ENCODE measurements at regions not wholly inside any gene's neighbourhood (a gene's known extent, or its start where the extent isn't known, plus 50 kb on each side); places are given as distances from the start of the nearest gene placed in this dataset.
"Not testable (repeated sequence)": the region's sequence is repeated elsewhere in the genome, so short reads cannot be mapped to it uniquely, and the experiment has no call there.

DNA sequence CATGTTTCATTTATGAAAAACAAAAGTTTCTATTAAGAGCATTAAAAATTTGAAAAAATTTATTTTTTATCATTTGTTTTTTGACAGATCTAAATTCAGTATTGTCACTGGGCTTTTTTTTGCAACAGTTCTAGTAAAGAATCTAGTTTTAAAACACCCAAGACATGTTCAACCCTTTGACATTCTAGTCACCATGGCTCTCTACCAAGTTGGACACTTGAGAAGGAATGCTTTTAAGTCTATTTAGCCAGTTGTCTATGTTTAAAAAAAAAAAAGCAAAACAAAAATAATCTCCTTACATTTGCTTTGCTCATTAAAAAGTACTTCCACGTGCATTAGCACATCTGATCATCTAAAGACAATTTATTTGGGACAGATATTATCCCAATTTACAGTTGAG, 417.5 kb downstream of the RSL24D1 start:
- DNase-seq (ENCODE audit: low read depth in 4 of 4, low spot score in 3 of 4) = no peak

DNA sequence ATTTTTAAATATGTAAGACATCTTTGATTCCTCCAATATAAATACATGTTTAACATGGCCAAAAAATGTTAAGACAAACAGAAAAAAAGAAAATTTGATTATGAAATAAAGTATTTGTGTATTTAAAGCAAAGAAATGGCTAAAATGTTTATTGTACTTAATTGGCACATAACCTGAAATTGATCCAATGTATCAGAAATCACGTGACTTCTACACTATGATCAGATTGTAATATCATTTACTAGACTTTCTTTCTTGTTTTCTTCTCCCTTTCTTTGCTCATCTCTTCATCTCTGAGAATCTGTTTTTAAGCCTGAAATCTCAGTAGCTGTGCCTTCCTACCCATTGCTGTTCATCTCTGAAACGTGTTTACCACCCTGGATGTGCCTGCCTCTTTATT, 420.3 kb downstream of the RSL24D1 start:
- no peak for DNase-seq (ENCODE audit: low read depth in 4 of 4, low spot score in 3 of 4)

GRCh38 chr15:54772663-54773062, 424.1 kb downstream of the RSL24D1 start:
- no peak for DNase-seq (ENCODE audit: low read depth in 4 of 4, low spot score in 3 of 4)

GRCh38 chr15:54749461-54749860, 447.3 kb downstream of the RSL24D1 start:
- not testable (repeated sequence) for DNase-seq (ENCODE audit: low read depth in 4 of 4, low spot score in 3 of 4)

DNA sequence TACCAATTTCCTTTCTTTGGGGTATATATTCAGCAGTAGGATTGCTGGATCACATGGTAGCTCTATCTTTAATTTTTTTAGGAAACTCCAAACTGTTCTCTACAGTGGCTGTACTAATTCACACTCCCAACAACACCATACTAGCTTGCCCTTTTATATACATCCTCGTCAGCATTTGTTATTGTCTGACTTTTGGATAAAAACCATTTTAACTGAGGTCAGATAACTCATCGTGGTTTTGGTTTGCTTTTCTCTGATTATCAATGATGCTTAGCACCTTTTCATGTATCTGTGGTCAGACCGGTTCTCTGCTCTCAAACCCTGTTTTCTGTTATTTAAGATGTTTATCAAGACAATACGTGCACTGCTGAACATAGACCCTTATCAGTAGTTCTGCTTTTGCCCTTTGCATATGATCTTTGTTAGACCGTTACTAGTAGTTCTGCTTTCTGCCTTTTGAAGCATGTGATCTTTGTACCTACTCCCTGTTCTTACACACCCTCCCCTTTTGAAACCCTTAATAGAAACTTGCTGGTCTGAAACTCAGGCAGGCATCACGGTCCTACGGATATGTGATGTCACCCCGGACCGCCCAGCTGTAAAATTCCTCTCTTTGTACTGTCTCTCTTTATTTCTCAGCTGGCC, 474.3 kb downstream of the RSL24D1 start:
- DNase-seq (ENCODE audit: low read depth in 4 of 4, low spot score in 3 of 4) = no peak

DNA sequence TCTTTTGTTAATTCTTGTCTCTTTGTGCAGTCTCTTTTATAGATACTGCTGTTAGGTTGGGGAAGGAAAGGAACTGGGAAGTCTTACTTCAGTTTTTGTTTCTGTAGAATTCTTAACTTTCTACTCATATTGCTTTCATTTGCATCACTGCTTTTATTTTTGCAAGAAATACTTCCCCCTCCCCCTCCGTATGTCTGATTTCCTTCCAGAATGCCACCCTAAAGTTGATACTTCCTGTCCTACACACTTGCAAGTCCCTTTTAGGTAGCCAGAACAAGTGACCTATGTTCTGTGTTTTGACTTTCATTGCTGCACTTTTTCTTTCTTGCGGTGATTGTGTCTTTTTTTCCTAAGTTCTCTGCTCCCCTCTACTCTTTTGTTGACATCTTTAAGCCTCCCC, 477.4 kb downstream of the RSL24D1 start:
- DNase-seq (ENCODE audit: low read depth in 4 of 4, low spot score in 3 of 4) = no peak

- DNase-seq (ENCODE audit: low read depth in 4 of 4, low spot score in 3 of 4) = no peak
Measured at GRCh38 chr15:54707805-54708752, 488.7 kb downstream of the RSL24D1 start.

DNA sequence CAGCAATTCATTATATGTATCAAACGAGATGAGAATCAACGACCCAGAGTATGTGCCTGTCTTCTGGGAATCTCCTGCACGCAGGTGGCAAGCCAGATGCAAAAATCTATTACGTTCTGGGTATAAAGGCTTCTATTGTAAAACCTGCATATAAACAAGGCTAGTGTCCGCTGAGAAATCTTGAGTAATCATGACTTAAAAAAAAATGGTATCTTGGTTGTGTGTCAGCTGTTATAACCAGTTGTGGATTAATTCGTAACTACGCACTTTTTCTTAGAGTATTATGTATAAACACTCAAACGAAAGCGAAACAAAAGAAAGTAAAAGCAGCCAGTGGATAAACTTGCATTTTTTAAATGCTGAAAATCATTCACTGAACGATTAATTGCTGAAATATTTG, 509.1 kb downstream of the RSL24D1 start:
- DNase-seq (ENCODE audit: low read depth in 4 of 4, low spot score in 3 of 4) = no peak

Data from right renal pelvis (tissue), 4 donors.